SK-N-SH (cell line): ENCODE measurements at regions not wholly inside any gene's neighbourhood (a gene's known extent, or its start where the extent isn't known, plus 50 kb on each side); places are given as distances from the start of the nearest gene placed in this dataset.

Source experiments
- CTCF ChIA-PET: fragments of 300-600, 350-600 bp; formaldehyde crosslinking; extraction: SDS; loops from one replicate; lab custom pipeline; 2021; lab: Yijun Ruan, JAX
- POLR2A ChIA-PET: fragments of 350-600 bp; sonication (Branson Sonifier 250); formaldehyde crosslinking; extraction: SDS; loops from one replicate; lab custom pipeline; 2020; ENCODE audit warnings: antibody characterized with exemption, inconsistent platforms; lab: Yijun Ruan, JAX
- DNase-seq: peaks from one replicate; pipeline ENCODE4 v3.0.0; 2012
- H2AFZ ChIP-seq: fragments of 200-600 bp; sonication (generic); 2 replicates; pipeline ENCODE4 v1.8.1; 2016; ENCODE audit warnings: antibody characterized with exemption, mild to moderate bottlenecking, low read depth
- H3F3A ChIP-seq: fragments of 200-600 bp; sonication (generic); replicated peaks from 2 replicates; pipeline ENCODE3; 2016; ENCODE audit warnings: antibody characterized with exemption, mild to moderate bottlenecking; ENCODE audit not compliant: insufficient read depth
- H3K27ac ChIP-seq, 2 experiments: fragments of 200-500 bp in 1 of 2; fragments of 200-600 bp in 1 of 2; sonication (Bioruptor generic) in 1 of 2; sonication (generic), shearing (Covaris generic) in 1 of 2; 2 replicates each; pipeline versions ENCODE4 v1.5.1 to v1.6.1; 2014 to 2016; ENCODE audit warnings: low read depth in 2 of 2, inconsistent platforms in 1 of 2, low read length in 1 of 2, mild to moderate bottlenecking in 1 of 2, mixed read lengths in 1 of 2
- H3K27me3 ChIP-seq: fragments of 200-600 bp; sonication (generic), shearing (Covaris generic); 2 replicates; pipeline ENCODE4 v1.6.1; 2016; ENCODE audit warnings: mixed run types; ENCODE audit not compliant: insufficient read depth
- H3K36me3 ChIP-seq, 2 experiments: fragments of 200-500 bp in 1 of 2; fragments of 200-600 bp in 1 of 2; sonication (Bioruptor generic) in 1 of 2; sonication (generic) in 1 of 2; replicated peaks in 1 of 2; 2 replicates each; pipeline versions ENCODE3 to v1.5.1; 2014 to 2016; ENCODE audit warnings: low read length in 1 of 2, mild to moderate bottlenecking in 1 of 2; ENCODE audit not compliant: insufficient read depth in 2 of 2, control insufficient read depth in 1 of 2
- H3K4me1 ChIP-seq, 2 experiments: fragments of 200-500 bp in 1 of 2; fragments of 200-600 bp in 1 of 2; sonication (Bioruptor generic) in 1 of 2; sonication (generic), shearing (Covaris generic) in 1 of 2; 2 replicates each; pipeline versions ENCODE4 v1.5.1 to v1.6.1; 2014 to 2016; ENCODE audit warnings: low read depth in 1 of 2, low read length in 1 of 2, mixed run types in 1 of 2; ENCODE audit not compliant: insufficient read depth in 2 of 2, control insufficient read depth in 1 of 2
- H3K4me2 ChIP-seq: fragments of 200-600 bp; sonication (generic), shearing (Covaris generic); 2 replicates; pipeline ENCODE4 v1.6.1; 2017; ENCODE audit warnings: mixed run types
- H3K4me3 ChIP-seq, 2 experiments: fragments of 200-500 bp in 1 of 2; fragments of 200-600 bp in 1 of 2; sonication (Bioruptor generic) in 1 of 2; sonication (generic), shearing (Covaris generic) in 1 of 2; 2 replicates each; pipeline versions ENCODE4 v1.5.1 to v1.8.1; 2014 to 2016; ENCODE audit warnings: low read depth in 2 of 2, inconsistent platforms in 1 of 2, low read length in 1 of 2, mild to moderate bottlenecking in 1 of 2, mixed read lengths in 1 of 2, moderate library complexity in 1 of 2
- H3K79me2 ChIP-seq: fragments of 200-600 bp; sonication (generic); 2 replicates; pipeline ENCODE4 v1.8.1; 2017; ENCODE audit warnings: mild to moderate bottlenecking; ENCODE audit not compliant: insufficient read depth
- H3K9ac ChIP-seq: fragments of 200-600 bp; sonication (generic); 2 replicates; pipeline ENCODE4 v1.6.1; 2017; ENCODE audit warnings: mixed run types
- H3K9me2 ChIP-seq: fragments of 200-600 bp; sonication (generic); 2 replicates; pipeline ENCODE4 v1.6.1; 2017; ENCODE audit warnings: mixed run types
- H3K9me3 ChIP-seq: fragments of 200-600 bp; sonication (generic); 2 replicates; pipeline ENCODE4 v1.6.1; 2017; ENCODE audit warnings: mixed run types, mild to moderate bottlenecking, moderate library complexity
- H4K20me1 ChIP-seq: fragments of 200-600 bp; sonication (generic); 2 replicates; pipeline ENCODE4 v1.6.1; 2017; ENCODE audit warnings: mild to moderate bottlenecking, mixed run types; ENCODE audit not compliant: insufficient read depth
- EP300 ChIP-seq, 2 experiments: IDR thresholded peaks; 2 replicates each; pipeline versions ENCODE4 v1.4.0 to v1.6.1; 2012; ENCODE audit warnings: borderline replicate concordance in 1 of 2, low read depth in 1 of 2, low read length in 1 of 2
- FOSL2 ChIP-seq: IDR thresholded peaks from 2 replicates; pipeline ENCODE4 v1.4.0; 2012; ENCODE audit warnings: low read depth, mild to moderate bottlenecking, moderate library complexity, borderline replicate concordance
- FOXJ3 ChIP-seq: sonication (generic); formaldehyde crosslinking; IDR thresholded peaks from 2 replicates; pipeline ENCODE4 v1.5.1; 2020; ENCODE audit warnings: mild to moderate bottlenecking, missing genetic modification reagents
- GABPA ChIP-seq: IDR thresholded peaks from 2 replicates; pipeline ENCODE4 v1.4.0; 2012; ENCODE audit warnings: low read depth, mild to moderate bottlenecking
- GATA2 ChIP-seq: sonication (generic); formaldehyde crosslinking; IDR thresholded peaks from 2 replicates; pipeline ENCODE4 v1.5.0; 2020; ENCODE audit warnings: mild to moderate bottlenecking, missing genetic modification reagents
- MAX ChIP-seq: IDR thresholded peaks from 2 replicates; pipeline ENCODE4 v1.4.0; 2012; ENCODE audit warnings: low read depth
- MEF2A ChIP-seq: IDR thresholded peaks from 2 replicates; pipeline ENCODE4 v1.4.0; 2012; ENCODE audit warnings: low read depth, borderline replicate concordance
- MXI1 ChIP-seq: IDR thresholded peaks from 2 replicates; pipeline ENCODE4 v1.6.1; 2012; ENCODE audit warnings: mild to moderate bottlenecking, low read depth, low read length, improper control_type of control experiment
- NRF1 ChIP-seq: IDR thresholded peaks from 2 replicates; pipeline ENCODE4 v1.6.1; 2012; ENCODE audit warnings: low read depth, mild to moderate bottlenecking, low read length
- POLR2AphosphoS5 ChIP-seq: IDR thresholded peaks from 2 replicates; pipeline ENCODE4 v1.6.1; 2012; ENCODE audit warnings: low read depth, low read length
- RAD21 ChIP-seq: IDR thresholded peaks from 2 replicates; pipeline ENCODE4 v1.6.1; 2012; ENCODE audit warnings: mild to moderate bottlenecking, low read length
- RXRA ChIP-seq: IDR thresholded peaks from 2 replicates; pipeline ENCODE4 v1.4.0; 2012; ENCODE audit warnings: low read depth, mild to moderate bottlenecking, borderline replicate concordance
- SMC3 ChIP-seq: IDR thresholded peaks from 2 replicates; pipeline ENCODE4 v1.6.1; 2012; ENCODE audit warnings: low read depth, low read length, improper control_type of control experiment
- TCF12 ChIP-seq: IDR thresholded peaks from 2 replicates; pipeline ENCODE4 v1.4.0; 2012
- USF1 ChIP-seq: IDR thresholded peaks from 2 replicates; pipeline ENCODE4 v1.4.0; 2012; ENCODE audit warnings: low read depth, borderline replicate concordance
- WGBS: methylation state at CpG from one replicate; pipeline ENCODE4 v1.1.6; 2017; ENCODE audit warnings: low lambda C conversion rate; 5-methylcytosine and 5-hydroxymethylcytosine counted together
- TF ChIP-seq, protein P1 (sequence below): fragments of 150-350 bp; IDR thresholded peaks from 2 replicates; pipeline ENCODE4 v1.6.1; 2016; ENCODE audit warnings: mild to moderate bottlenecking, low read depth, low read length
- TF ChIP-seq, protein P2 (sequence below): IDR thresholded peaks from 2 replicates; pipeline ENCODE4 v1.6.1; 2012; ENCODE audit warnings: mild to moderate bottlenecking, low read depth, low read length, moderate library complexity
- TF ChIP-seq, protein P3 (sequence below): IDR thresholded peaks from 2 replicates; pipeline ENCODE4; 2012

DNA sequence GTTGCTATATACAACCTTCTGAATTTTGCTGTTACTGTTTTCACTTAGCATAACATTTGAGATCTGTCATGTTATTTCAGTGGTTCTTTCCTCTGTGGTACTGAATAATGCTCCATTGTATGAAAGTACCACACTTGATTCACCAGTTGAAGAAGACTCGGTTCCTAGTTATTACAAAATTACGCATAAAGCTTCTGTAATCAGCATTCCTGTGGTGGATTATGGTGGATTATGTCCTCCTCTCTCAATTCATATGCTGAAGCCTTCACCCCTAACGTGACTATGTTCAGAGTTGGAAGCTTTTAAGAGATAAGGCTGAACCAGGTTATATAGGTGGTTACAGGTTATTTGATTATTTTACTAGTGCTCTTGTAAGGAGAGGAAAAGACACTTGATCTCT, 2143.5 kb upstream of the AGA start:
- H3K9ac ChIP-seq: no peak overlapping the region
- peaks cover 6% of the 10 kb centered on the region for H3F3A ChIP-seq
- POLR2A ChIA-PET: no interaction called here
- H3K9me2 ChIP-seq: peaks cover 3% of the 10 kb centered on the region; the same call in 1 of the 2 replicates
- no peaks in the 10 kb centered on the region for H3K9me3 ChIP-seq
- H3K27me3 ChIP-seq: no peaks in the 10 kb centered on the region
- no peak for DNase-seq
- no peaks in the 10 kb centered on the region for H3K36me3 ChIP-seq
- no peak overlapping the region for H3K4me2 ChIP-seq
- no peak overlapping the region for H2AFZ ChIP-seq
- no peaks in the 10 kb centered on the region for H3K79me2 ChIP-seq
- H4K20me1 ChIP-seq: no peaks in the 10 kb centered on the region
- no peak overlapping the region for H3K27ac ChIP-seq
- TF ChIP-seq TCF12 (no peak), RXRA (no peak), EP300 (IDR thresholded peaks at IDR 0.05; ENCODE audit: borderline replicate concordance in 1 of 2, low read depth in 1 of 2, low read length in 1 of 2) (no peak), USF1 (no peak), MEF2A (no peak), FOSL2 (no peak), MAX (no peak), MXI1 (no peak), FOXJ3 (CRISPR knock-in tag) (no peak), NRF1 (no peak), GATA2 (CRISPR knock-in tag) (no peak), RAD21 (no peak), GABPA (no peak), POLR2AphosphoS5 (no peak), SMC3 (no peak)
- TF ChIP-seq, protein P1, sequence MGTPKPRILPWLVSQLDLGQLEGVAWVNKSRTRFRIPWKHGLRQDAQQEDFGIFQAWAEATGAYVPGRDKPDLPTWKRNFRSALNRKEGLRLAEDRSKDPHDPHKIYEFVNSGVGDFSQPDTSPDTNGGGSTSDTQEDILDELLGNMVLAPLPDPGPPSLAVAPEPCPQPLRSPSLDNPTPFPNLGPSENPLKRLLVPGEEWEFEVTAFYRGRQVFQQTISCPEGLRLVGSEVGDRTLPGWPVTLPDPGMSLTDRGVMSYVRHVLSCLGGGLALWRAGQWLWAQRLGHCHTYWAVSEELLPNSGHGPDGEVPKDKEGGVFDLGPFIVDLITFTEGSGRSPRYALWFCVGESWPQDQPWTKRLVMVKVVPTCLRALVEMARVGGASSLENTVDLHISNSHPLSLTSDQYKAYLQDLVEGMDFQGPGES: no peak
- TF ChIP-seq, protein P2, sequence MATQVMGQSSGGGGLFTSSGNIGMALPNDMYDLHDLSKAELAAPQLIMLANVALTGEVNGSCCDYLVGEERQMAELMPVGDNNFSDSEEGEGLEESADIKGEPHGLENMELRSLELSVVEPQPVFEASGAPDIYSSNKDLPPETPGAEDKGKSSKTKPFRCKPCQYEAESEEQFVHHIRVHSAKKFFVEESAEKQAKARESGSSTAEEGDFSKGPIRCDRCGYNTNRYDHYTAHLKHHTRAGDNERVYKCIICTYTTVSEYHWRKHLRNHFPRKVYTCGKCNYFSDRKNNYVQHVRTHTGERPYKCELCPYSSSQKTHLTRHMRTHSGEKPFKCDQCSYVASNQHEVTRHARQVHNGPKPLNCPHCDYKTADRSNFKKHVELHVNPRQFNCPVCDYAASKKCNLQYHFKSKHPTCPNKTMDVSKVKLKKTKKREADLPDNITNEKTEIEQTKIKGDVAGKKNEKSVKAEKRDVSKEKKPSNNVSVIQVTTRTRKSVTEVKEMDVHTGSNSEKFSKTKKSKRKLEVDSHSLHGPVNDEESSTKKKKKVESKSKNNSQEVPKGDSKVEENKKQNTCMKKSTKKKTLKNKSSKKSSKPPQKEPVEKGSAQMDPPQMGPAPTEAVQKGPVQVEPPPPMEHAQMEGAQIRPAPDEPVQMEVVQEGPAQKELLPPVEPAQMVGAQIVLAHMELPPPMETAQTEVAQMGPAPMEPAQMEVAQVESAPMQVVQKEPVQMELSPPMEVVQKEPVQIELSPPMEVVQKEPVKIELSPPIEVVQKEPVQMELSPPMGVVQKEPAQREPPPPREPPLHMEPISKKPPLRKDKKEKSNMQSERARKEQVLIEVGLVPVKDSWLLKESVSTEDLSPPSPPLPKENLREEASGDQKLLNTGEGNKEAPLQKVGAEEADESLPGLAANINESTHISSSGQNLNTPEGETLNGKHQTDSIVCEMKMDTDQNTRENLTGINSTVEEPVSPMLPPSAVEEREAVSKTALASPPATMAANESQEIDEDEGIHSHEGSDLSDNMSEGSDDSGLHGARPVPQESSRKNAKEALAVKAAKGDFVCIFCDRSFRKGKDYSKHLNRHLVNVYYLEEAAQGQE: no peak
- TF ChIP-seq, protein P3, sequence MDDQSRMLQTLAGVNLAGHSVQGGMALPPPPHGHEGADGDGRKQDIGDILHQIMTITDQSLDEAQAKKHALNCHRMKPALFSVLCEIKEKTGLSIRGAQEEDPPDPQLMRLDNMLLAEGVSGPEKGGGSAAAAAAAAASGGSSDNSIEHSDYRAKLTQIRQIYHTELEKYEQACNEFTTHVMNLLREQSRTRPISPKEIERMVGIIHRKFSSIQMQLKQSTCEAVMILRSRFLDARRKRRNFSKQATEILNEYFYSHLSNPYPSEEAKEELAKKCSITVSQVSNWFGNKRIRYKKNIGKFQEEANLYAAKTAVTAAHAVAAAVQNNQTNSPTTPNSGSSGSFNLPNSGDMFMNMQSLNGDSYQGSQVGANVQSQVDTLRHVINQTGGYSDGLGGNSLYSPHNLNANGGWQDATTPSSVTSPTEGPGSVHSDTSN: no peak
- CTCF ChIA-PET: no interaction called here
- 23% methylated on average over 3 of the region's 3 CpGs for WGBS
- no peak overlapping the region for H3K4me3 ChIP-seq
- no peaks in the 10 kb centered on the region; a peak in 1 of 4 replicates for H3K4me1 ChIP-seq
